ENCODE measurements at regions not wholly inside any gene's neighbourhood (a gene's known extent, or its start where the extent isn't known, plus 50 kb on each side); places are given as distances from the start of the nearest gene placed in this dataset.
"Not testable (repeated sequence)": the region's sequence is repeated elsewhere in the genome, so short reads cannot be mapped to it uniquely, and the experiment has no call there.

GRCh38 chr1:149227933-149228665 is 124.7 kb upstream of the NBPF9 start:
- not testable (repeated sequence) for TF ChIP-seq TAF1 (IDR thresholded peaks at IDR 0.05; ENCODE audit: borderline replicate concordance, low read depth, low read length); POLR2A (IDR thresholded peaks at IDR 0.05; ENCODE audit: low read depth, low read length); GABPA (IDR thresholded peaks at IDR 0.05; ENCODE audit: low read depth); RAD21 (IDR thresholded peaks at IDR 0.05; ENCODE audit: insufficient read depth, low read depth, low read length); EZH2 (IDR thresholded peaks at IDR 0.05; ENCODE audit: borderline replicate concordance, control insufficient read depth, low read depth, low read length); EP300 (IDR thresholded peaks at IDR 0.05; ENCODE audit: borderline replicate concordance in 1 of 2, control insufficient read depth in 1 of 2, low read depth in 2 of 2, low read length in 2 of 2); NFYB (IDR thresholded peaks at IDR 0.05; ENCODE audit: insufficient read depth, low read depth, low read length); E4F1 (IDR thresholded peaks at IDR 0.05; ENCODE audit: borderline replicate concordance, partially characterized antibody); CREB1 (IDR thresholded peaks at IDR 0.05; ENCODE audit: low read depth); REST (IDR thresholded peaks at IDR 0.05; ENCODE audit: low read depth, low read length)

Measured in GM12878 (cell line).